ENCODE measurements at regions not wholly inside any gene's neighbourhood (a gene's known extent, or its start where the extent isn't known, plus 50 kb on each side); places are given as distances from the start of the nearest gene placed in this dataset.

- TF ChIP-seq, protein P1, sequence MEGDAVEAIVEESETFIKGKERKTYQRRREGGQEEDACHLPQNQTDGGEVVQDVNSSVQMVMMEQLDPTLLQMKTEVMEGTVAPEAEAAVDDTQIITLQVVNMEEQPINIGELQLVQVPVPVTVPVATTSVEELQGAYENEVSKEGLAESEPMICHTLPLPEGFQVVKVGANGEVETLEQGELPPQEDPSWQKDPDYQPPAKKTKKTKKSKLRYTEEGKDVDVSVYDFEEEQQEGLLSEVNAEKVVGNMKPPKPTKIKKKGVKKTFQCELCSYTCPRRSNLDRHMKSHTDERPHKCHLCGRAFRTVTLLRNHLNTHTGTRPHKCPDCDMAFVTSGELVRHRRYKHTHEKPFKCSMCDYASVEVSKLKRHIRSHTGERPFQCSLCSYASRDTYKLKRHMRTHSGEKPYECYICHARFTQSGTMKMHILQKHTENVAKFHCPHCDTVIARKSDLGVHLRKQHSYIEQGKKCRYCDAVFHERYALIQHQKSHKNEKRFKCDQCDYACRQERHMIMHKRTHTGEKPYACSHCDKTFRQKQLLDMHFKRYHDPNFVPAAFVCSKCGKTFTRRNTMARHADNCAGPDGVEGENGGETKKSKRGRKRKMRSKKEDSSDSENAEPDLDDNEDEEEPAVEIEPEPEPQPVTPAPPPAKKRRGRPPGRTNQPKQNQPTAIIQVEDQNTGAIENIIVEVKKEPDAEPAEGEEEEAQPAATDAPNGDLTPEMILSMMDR (IDR thresholded peaks at IDR 0.05; ENCODE audit: control extremely low read depth, extremely low read depth): no peak
- Histone ChIP-seq H3K9me3 (ENCODE audit: control insufficient read depth in 4 of 4, insufficient read depth in 3 of 4, low read length in 3 of 4) (peaks cover 0 to 2% (median 0%) of the 10 kb centered on the region in 4 donors), H3K4me3 (no peak overlapping the region), H3K4me1 (ENCODE audit: control insufficient read depth in 5 of 5, insufficient read depth in 5 of 5, low read length in 5 of 5) (peaks cover 0 to 4% (median 0%) of the 10 kb centered on the region in 5 donors), H3K36me3 (ENCODE audit: control insufficient read depth in 4 of 4, insufficient read depth in 4 of 4, low read length in 4 of 4) (no peaks in the 10 kb centered on the region), H3K9ac (ENCODE audit: insufficient read depth in 1 of 2, low read length in 2 of 2) (no peak overlapping the region), H3K27ac (ENCODE audit: low read depth in 1 of 2, low read length in 1 of 2) (no peak overlapping the region), H3K27me3 (ENCODE audit: control insufficient read depth in 3 of 3, insufficient read depth in 3 of 3, low read length in 2 of 3) (no peaks in the 10 kb centered on the region)
- no peak for DNase-seq
- no peak for ATAC-seq (ENCODE audit: insufficient read depth, low FRiP score)
- 16 to 41% methylated on average over 1 of the region's 1 CpG for WGBS, 2 donors
These were observed 169.9 kb downstream of the MC4R start for GRCh38 chr18:60202708-60203107.

- 88 to 91% methylated on average over 2 of the region's 2 CpGs for WGBS, 2 donors
- Histone ChIP-seq H3K36me3 (ENCODE audit: control insufficient read depth in 4 of 4, insufficient read depth in 4 of 4, low read length in 4 of 4) (no peaks in the 10 kb centered on the region), H3K27ac (ENCODE audit: low read depth in 1 of 2, low read length in 1 of 2) (no peak overlapping the region), H3K4me1 (ENCODE audit: control insufficient read depth in 5 of 5, insufficient read depth in 5 of 5, low read length in 5 of 5) (peaks cover 0 to 4% (median 0%) of the 10 kb centered on the region in 5 donors), H3K27me3 (ENCODE audit: control insufficient read depth in 3 of 3, insufficient read depth in 3 of 3, low read length in 2 of 3) (no peaks in the 10 kb centered on the region), H3K4me3 (no peak overlapping the region), H3K9ac (ENCODE audit: insufficient read depth in 1 of 2, low read length in 2 of 2) (no peak overlapping the region), H3K9me3 (ENCODE audit: control insufficient read depth in 4 of 4, insufficient read depth in 3 of 4, low read length in 3 of 4) (peaks cover 0 to 2% (median 0%) of the 10 kb centered on the region in 4 donors)
- ATAC-seq (ENCODE audit: insufficient read depth, low FRiP score) (no peak), DNase-seq (no peak)
- TF ChIP-seq, protein P1 (IDR thresholded peaks at IDR 0.05; ENCODE audit: control extremely low read depth, extremely low read depth): no peak
These were observed 172.0 kb downstream of the MC4R start for GRCh38 chr18:60200558-60200957.

- no peaks in the 10 kb centered on the region for H3K36me3 ChIP-seq (ENCODE audit: control insufficient read depth in 4 of 4, insufficient read depth in 4 of 4, low read length in 4 of 4)
- no peak overlapping the region for H3K27ac ChIP-seq (ENCODE audit: low read depth in 1 of 2, low read length in 1 of 2)
- peaks cover 0 to 4% (median 0%) of the 10 kb centered on the region in 5 donors for H3K4me1 ChIP-seq (ENCODE audit: control insufficient read depth in 5 of 5, insufficient read depth in 5 of 5, low read length in 5 of 5)
- DNase-seq: no peak
- no peak overlapping the region for H3K9ac ChIP-seq (ENCODE audit: insufficient read depth in 1 of 2, low read length in 2 of 2)
- H3K4me3 ChIP-seq: no peak overlapping the region
- ATAC-seq (ENCODE audit: insufficient read depth, low FRiP score): no peak
- H3K9me3 ChIP-seq (ENCODE audit: control insufficient read depth in 4 of 4, insufficient read depth in 3 of 4, low read length in 3 of 4): peaks cover 0 to 2% (median 0%) of the 10 kb centered on the region in 4 donors
- TF ChIP-seq, protein P1 (IDR thresholded peaks at IDR 0.05; ENCODE audit: control extremely low read depth, extremely low read depth): no peak
- WGBS, 2 donors: 79 to 80% methylated on average over 1 of the region's 1 CpG
- no peaks in the 10 kb centered on the region for H3K27me3 ChIP-seq (ENCODE audit: control insufficient read depth in 3 of 3, insufficient read depth in 3 of 3, low read length in 2 of 3)
These were observed 173.1 kb downstream of the MC4R start for GRCh38 chr18:60199505-60199904.
